ENCODE measurements at regions not wholly inside any gene's neighbourhood (a gene's known extent, or its start where the extent isn't known, plus 50 kb on each side); places are given as distances from the start of the nearest gene placed in this dataset.

GRCh38 chr11:21839796-21840195 lies 353.1 kb upstream of the ANO5 start:
- Mint-ChIP-seq H3K4me1 (no peaks in the 10 kb centered on the region), H3K9me3 (peaks cover 19% of the 10 kb centered on the region), H3K36me3 (no peaks in the 10 kb centered on the region), H3K27ac (no peak overlapping the region), H3K4me3 (no peak overlapping the region)
- no peak for DNase-seq (ENCODE audit: low spot score in 2 of 2)
- ATAC-seq: no peak

DNA sequence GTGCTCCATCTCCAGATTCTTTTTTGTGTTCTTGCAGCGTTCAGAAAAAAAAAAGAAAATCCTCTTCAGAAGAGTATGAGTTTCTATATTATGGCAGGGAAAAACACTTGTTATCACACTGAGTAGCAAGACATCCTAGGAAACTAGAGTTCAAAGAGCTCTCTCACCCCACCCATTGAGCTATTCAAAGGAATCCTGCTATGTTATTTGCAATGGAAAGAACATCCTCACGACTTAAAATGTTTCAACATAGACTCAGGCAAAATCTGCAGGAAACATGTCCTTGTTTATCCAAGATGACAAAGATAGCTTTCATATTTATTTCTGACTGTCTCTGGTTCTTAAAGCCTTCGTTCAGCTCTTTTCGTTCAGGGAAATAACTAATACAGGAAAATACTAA lies 331.6 kb upstream of the ANO5 start:
- H3K4me1 Mint-ChIP-seq: no peaks in the 10 kb centered on the region
- ATAC-seq (no peak), DNase-seq (ENCODE audit: low spot score in 2 of 2) (no peak)
- peaks cover 14% of the 10 kb centered on the region for H3K9me3 Mint-ChIP-seq
- no peak overlapping the region for H3K27ac Mint-ChIP-seq
- H3K4me3 Mint-ChIP-seq: no peak overlapping the region
- no peaks in the 10 kb centered on the region for H3K36me3 Mint-ChIP-seq

DNA sequence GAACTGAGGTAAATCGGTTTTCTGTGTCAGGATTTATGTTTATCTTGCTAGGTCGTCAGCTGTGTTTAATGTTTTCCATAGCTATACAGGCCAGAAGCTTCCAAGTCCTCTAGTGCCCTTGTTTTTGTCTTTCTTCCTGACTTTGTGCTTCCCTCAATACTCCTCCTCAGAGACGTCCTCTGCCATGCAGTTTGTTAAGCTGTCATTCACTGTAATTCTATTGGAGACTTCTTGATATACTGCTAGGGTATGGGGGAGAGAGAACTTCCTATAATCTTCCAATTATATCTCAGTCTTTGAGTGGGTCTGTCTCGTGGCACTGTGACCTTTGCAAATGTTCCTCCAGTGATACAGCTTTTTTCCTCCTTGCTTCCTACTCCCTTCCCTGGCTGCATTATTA lies 327.3 kb upstream of the ANO5 start:
- Mint-ChIP-seq H3K4me3 (no peak overlapping the region), H3K27ac (no peak overlapping the region), H3K9me3 (peaks cover 11% of the 10 kb centered on the region), H3K36me3 (no peaks in the 10 kb centered on the region), H3K4me1 (no peaks in the 10 kb centered on the region)
- no peak for ATAC-seq
- DNase-seq (ENCODE audit: low spot score in 2 of 2): no peak

DNA sequence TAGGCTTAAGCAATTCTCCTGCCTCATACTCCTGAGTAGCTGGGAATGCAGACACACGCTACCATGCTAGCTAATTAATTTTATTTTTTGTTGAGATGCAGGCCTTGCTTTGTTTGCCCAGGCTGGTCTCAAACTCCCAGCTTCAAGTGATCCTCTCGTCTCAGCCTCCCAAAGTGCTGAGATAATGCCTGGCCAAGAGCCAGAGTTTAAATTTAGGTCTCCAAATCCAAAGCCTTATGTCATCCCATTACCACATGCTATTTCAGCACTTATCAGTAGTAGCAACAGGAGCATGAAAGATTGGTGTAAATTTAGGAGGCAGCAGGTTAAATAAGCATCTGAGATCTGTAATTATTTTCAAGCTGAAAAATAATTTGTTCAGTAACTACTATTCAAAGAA lies 326.1 kb upstream of the ANO5 start:
- Mint-ChIP-seq H3K9me3 (peaks cover 11% of the 10 kb centered on the region), H3K27ac (no peak overlapping the region), H3K4me3 (no peak overlapping the region), H3K4me1 (no peaks in the 10 kb centered on the region), H3K36me3 (no peaks in the 10 kb centered on the region)
- ATAC-seq: no peak
- DNase-seq (ENCODE audit: low spot score in 2 of 2): no peak

DNA sequence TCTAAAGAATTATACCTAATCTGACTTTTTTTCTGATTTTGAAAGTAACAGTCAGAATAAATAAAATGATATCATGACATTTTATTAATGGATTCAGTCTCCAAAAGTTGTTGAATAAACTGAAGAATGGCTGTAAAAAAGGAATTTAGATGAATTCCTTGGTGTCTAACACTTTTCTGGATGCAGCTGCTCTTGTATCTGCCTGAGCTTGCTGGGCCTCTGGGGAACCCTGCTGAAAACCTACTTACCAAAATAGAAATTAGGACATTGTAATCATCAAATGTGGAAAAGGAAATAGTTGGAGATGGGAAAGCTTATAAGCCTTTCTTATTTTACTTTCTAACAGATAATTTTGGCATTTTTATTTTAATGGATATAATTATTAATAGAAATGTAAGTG lies 315.7 kb upstream of the ANO5 start:
- Mint-ChIP-seq H3K4me3 (no peak overlapping the region), H3K9me3 (peaks cover 15% of the 10 kb centered on the region), H3K4me1 (no peaks in the 10 kb centered on the region), H3K36me3 (no peaks in the 10 kb centered on the region), H3K27ac (no peak overlapping the region)
- DNase-seq (ENCODE audit: low spot score in 2 of 2): no peak
- ATAC-seq: no peak

- no peak for DNase-seq (ENCODE audit: low spot score in 2 of 2)
- no peak overlapping the region for H3K4me3 Mint-ChIP-seq
- H3K27ac Mint-ChIP-seq: no peak overlapping the region
- no peaks in the 10 kb centered on the region for H3K4me1 Mint-ChIP-seq
- H3K36me3 Mint-ChIP-seq: no peaks in the 10 kb centered on the region
- peaks cover 30% of the 10 kb centered on the region for H3K9me3 Mint-ChIP-seq
- ATAC-seq: no peak
These were observed 309.5 kb upstream of the ANO5 start for GRCh38 chr11:21883354-21883753.

- ATAC-seq: no peak
- Mint-ChIP-seq H3K36me3 (no peaks in the 10 kb centered on the region), H3K27ac (no peak overlapping the region), H3K4me3 (no peak overlapping the region), H3K4me1 (no peaks in the 10 kb centered on the region), H3K9me3 (peaks cover 31% of the 10 kb centered on the region)
- no peak for DNase-seq (ENCODE audit: low spot score in 2 of 2)
These were observed 304.1 kb upstream of the ANO5 start for GRCh38 chr11:21888814-21889213.

GRCh38 chr11:21892736-21893564 lies 299.9 kb upstream of the ANO5 start:
- Mint-ChIP-seq H3K9me3 (peaks cover 21% of the 10 kb centered on the region), H3K36me3 (no peaks in the 10 kb centered on the region), H3K27ac (no peak overlapping the region), H3K4me1 (no peaks in the 10 kb centered on the region), H3K4me3 (no peak overlapping the region)
- ATAC-seq (no peak), DNase-seq (ENCODE audit: low spot score in 2 of 2) (no peak)

DNA sequence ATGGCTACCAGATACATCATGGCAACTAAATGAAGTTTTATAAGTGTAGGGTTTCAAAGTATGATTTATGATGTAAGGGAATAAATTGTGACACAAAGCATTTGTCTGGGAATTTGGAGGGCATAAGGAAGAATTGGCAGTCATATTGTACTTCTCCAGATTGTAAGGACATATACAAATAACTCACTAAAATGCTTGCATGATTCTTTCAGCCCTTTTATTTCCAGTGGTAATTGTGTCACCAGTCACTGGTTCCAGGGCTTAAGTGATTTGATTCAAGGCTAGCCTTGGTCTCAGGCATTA lies 299.4 kb upstream of the ANO5 start:
- Mint-ChIP-seq H3K4me3 (no peak overlapping the region), H3K36me3 (no peaks in the 10 kb centered on the region), H3K27ac (no peak overlapping the region), H3K9me3 (peaks cover 18% of the 10 kb centered on the region), H3K4me1 (no peaks in the 10 kb centered on the region)
- no peak for DNase-seq (ENCODE audit: low spot score in 2 of 2)
- ATAC-seq: no peak

DNA sequence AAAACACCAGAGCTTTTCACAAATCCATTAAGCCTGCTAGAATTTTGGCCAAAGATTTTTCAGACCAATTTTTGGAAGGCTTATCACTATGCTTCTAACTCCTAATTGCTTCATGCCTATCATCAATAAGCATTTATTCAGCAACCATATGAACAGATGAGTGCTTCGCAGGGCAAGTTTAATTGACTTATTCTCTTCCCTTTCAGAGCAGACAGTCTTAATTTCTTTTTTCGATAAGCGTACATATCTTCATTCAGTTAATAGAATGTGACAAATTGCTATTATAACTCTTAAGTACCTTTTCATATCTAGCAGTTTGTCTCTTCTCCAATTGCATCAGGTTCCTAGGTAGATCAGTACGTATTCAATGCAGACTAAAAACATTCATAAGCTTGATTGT lies 298.4 kb upstream of the ANO5 start:
- DNase-seq (ENCODE audit: low spot score in 2 of 2) (no peak), ATAC-seq (no peak)
- Mint-ChIP-seq H3K36me3 (no peaks in the 10 kb centered on the region), H3K27ac (no peak overlapping the region), H3K4me1 (no peaks in the 10 kb centered on the region), H3K9me3 (peaks cover 18% of the 10 kb centered on the region), H3K4me3 (no peak overlapping the region)

GRCh38 chr11:21895686-21896085 lies 297.2 kb upstream of the ANO5 start:
- no peak for DNase-seq (ENCODE audit: low spot score in 2 of 2)
- Mint-ChIP-seq H3K27ac (no peak overlapping the region), H3K4me3 (no peak overlapping the region), H3K4me1 (no peaks in the 10 kb centered on the region), H3K9me3 (peaks cover 14% of the 10 kb centered on the region), H3K36me3 (no peaks in the 10 kb centered on the region)
- ATAC-seq: no peak

DNA sequence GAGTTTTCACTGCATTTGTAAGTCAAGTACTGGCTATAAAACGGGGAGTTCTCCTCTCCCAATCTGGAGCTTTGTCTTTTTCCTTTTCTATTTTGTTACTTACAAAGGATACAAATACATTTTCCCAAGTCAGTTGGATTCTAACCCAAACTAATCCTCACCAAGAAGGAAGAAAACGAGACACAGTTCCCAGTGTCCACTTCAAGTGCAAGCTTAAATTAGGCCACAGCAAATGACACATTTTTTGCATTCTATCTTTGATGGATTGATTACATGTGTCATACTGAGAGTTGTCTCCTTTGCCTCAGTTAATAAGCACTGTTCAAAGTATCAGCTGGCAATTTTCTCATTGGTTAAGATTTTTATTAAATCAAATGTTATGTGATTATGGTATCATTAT lies 296.7 kb upstream of the ANO5 start:
- peaks cover 11% of the 10 kb centered on the region for H3K9me3 Mint-ChIP-seq
- ATAC-seq (no peak), DNase-seq (ENCODE audit: low spot score in 2 of 2) (no peak)
- H3K36me3 Mint-ChIP-seq: no peaks in the 10 kb centered on the region
- H3K4me3 Mint-ChIP-seq: no peak overlapping the region
- H3K27ac Mint-ChIP-seq: no peak overlapping the region
- H3K4me1 Mint-ChIP-seq: no peaks in the 10 kb centered on the region

DNA sequence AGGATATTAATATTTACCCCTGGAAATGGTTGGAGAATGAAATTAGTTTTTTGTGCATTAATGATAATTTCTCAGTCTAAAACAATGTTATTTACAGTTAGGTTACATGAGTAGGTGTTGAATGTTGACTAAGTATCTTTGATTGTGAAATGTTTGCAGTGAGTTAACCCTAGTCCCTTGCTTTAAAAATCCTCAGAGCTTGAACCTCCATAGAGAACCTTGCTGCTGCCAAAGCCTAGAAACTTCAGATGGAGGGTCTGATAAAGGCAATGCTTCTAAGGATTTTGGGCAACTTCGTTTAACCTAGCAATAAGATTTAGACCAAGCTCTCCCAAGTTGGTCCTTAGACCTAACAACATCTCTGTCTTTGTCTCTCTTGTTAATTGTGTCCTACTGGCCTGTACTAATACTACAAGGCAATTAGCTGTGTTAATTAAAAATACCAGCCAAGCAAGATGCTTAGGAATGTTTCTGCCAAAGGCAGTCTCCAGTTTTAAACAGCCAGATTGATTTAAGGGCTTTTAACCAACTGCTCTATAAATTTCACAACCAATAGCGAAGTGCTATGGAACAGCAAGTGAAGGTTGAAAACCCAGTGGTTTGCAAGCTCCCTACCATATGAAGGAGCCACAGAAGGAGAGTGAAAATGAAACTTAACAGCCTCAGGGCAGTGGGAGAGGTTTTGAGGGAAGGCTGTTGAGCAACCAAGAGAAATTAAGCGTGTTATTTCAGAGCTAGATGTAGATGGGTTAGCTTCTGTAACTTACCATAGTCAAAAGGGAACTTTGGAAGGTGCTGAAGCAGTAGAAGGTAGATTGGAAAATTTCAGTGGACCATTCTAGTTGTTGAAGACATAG lies 295.9 kb upstream of the ANO5 start:
- Mint-ChIP-seq H3K27ac (no peak overlapping the region), H3K36me3 (no peaks in the 10 kb centered on the region), H3K4me1 (no peaks in the 10 kb centered on the region), H3K9me3 (peaks cover 11% of the 10 kb centered on the region), H3K4me3 (no peak overlapping the region)
- DNase-seq (ENCODE audit: low spot score in 2 of 2): no peak
- ATAC-seq: no peak

DNA sequence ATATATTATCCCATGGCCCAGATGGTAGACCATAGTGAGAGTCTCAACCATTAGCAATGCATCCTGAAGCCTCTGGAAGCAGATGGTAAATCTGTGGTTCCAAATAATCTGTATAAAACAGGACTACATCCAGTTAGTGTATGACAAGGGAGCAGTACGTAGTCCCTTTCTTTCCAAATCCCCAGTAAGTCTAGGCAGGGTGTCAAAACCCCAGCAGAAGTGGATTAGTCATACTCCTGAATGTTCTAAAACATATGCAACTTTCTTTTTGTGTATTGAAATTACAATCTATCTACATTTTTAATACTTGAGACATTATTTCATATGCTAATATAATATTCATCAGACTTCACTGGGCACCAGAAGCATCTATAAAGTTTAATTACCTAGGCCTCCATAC lies 295.1 kb upstream of the ANO5 start:
- Mint-ChIP-seq H3K9me3 (peaks cover 7% of the 10 kb centered on the region), H3K4me3 (no peak overlapping the region), H3K4me1 (no peaks in the 10 kb centered on the region), H3K27ac (no peak overlapping the region), H3K36me3 (no peaks in the 10 kb centered on the region)
- no peak for ATAC-seq
- DNase-seq (ENCODE audit: low spot score in 2 of 2): no peak

- no peak overlapping the region for H3K4me3 Mint-ChIP-seq
- peaks cover 23% of the 10 kb centered on the region for H3K9me3 Mint-ChIP-seq
- H3K36me3 Mint-ChIP-seq: no peaks in the 10 kb centered on the region
- H3K27ac Mint-ChIP-seq: no peak overlapping the region
- DNase-seq (ENCODE audit: low spot score in 2 of 2) (no peak), ATAC-seq (no peak)
- no peaks in the 10 kb centered on the region for H3K4me1 Mint-ChIP-seq
These were observed 284.7 kb upstream of the ANO5 start for GRCh38 chr11:21908211-21908610.

- no peak overlapping the region for H3K27ac Mint-ChIP-seq
- no peaks in the 10 kb centered on the region for H3K36me3 Mint-ChIP-seq
- no peak for DNase-seq (ENCODE audit: low spot score in 2 of 2)
- ATAC-seq: no peak
- H3K4me3 Mint-ChIP-seq: no peak overlapping the region
- H3K4me1 Mint-ChIP-seq: no peaks in the 10 kb centered on the region
- peaks cover 24% of the 10 kb centered on the region for H3K9me3 Mint-ChIP-seq
These were observed 283.7 kb upstream of the ANO5 start for GRCh38 chr11:21909145-21909544.
